DMS153 treated with DMSO at 0.1 percent for 48 hours (cell line): ENCODE measurements at regions not wholly inside any gene's neighbourhood (a gene's known extent, or its start where the extent isn't known, plus 50 kb on each side); places are given as distances from the start of the nearest gene placed in this dataset.
"Not testable (repeated sequence)": the region's sequence is repeated elsewhere in the genome, so short reads cannot be mapped to it uniquely, and the experiment has no call there.

Experiments
- DNase-seq: peaks from one replicate; lab custom pipeline; 2025; ENCODE audit not compliant: unreplicated experiment; lab: John Stamatoyannopoulos, UW

DNA sequence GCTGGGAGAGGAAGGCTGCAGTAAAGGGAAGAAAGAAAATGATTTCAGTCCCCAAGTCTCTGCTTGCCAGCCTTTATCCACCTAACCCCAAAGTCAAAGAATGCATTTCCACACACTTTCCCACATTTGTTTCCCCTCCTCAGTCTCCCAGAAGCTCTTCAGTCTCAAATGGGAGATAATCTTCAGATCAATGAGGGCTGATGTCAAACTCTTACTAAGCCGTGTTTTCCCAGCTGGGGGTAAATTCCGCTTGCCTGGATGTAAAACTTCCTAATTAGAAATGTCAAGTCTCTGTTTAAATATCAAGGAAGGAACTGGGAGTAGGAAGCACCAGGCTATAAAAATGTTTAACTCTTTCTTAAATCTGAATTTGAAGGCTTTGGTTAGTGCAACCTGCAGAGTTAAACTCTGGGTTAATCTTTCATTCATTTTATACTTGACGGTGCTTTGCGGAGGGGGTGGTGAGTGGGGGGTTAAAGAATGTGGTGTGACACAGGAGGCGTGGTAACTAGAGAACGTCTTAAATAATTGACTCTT is 601.4 kb upstream of the ACTRT1 start:
- DNase-seq: no peak

GRCh38 chrX:128650326-128650725 is 598.1 kb upstream of the ACTRT1 start:
- DNase-seq: no peak

GRCh38 chrX:128634754-128635153 is 582.6 kb upstream of the ACTRT1 start:
- no peak for DNase-seq

DNA sequence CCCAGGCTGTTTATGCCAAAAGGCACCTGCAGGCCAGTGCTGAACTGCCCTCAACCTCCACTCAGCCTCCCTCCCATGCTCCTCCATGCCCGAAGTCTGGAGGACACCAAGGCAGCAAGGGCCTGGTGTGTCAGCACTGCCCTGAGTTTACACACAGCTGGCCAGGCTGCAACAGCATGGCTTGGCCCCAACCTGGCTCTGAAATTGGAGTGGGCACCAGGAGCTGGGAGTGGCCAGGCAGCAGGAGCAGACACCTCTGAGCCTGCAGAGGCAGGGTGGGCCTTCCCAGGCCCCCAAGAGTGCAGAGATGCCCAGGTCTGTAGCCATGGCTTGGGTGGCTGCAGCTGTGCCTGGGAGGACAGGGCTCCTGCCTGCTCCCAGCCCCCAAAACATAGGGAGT is 571.2 kb upstream of the ACTRT1 start:
- no peak for DNase-seq

- DNase-seq: no peak
Measured at GRCh38 chrX:128622296-128622695, 570.1 kb upstream of the ACTRT1 start.

DNA sequence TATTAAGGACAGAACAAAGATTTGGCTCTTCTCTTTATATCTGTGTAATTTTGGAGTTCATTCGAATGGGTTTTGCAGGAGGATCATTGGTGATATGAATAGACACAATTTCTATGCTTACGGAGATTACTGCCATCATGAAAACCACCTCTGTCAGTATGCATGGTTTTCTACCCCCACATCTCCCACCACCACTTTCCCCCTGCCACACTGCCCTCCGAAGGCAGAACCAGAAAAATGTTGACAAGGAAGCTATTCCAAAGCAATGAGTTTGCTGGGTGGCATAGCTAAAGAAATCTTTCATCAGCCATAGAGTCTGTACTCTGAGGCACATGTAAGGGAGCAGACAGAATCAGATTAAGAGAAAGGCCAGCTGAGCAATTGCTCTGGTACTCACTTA is 567.3 kb upstream of the ACTRT1 start:
- DNase-seq: no peak

- DNase-seq: no peak
Measured at GRCh38 chrX:128616933-128617332, 564.7 kb upstream of the ACTRT1 start.

GRCh38 chrX:128606817-128607216 is 554.6 kb upstream of the ACTRT1 start:
- DNase-seq: not testable (repeated sequence)

DNA sequence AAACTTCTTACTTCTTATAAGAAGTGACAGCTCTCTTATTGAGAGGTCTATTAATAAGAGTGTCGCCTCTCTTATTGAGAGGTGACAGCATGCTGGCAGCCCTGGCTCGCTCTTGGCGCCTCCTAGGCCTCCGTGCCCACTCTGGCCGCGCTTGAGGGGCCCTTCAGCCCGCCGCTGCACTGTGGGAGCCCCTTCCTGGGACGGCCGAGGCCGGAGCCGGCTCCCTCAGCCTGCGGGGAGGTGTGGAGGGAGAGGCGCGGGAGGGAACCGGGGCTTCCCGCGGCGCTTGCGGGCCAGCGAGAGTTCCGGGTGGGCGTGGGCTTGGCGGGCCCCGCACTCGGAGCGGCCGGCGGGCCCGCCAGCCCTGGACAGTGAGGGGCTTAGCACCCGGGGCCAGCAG is 554.2 kb upstream of the ACTRT1 start:
- not testable (repeated sequence) for DNase-seq

GRCh38 chrX:128601706-128602105 is 549.5 kb upstream of the ACTRT1 start:
- DNase-seq: no peak

- no peak for DNase-seq
Measured at GRCh38 chrX:128599632-128600031, 547.4 kb upstream of the ACTRT1 start.

DNA sequence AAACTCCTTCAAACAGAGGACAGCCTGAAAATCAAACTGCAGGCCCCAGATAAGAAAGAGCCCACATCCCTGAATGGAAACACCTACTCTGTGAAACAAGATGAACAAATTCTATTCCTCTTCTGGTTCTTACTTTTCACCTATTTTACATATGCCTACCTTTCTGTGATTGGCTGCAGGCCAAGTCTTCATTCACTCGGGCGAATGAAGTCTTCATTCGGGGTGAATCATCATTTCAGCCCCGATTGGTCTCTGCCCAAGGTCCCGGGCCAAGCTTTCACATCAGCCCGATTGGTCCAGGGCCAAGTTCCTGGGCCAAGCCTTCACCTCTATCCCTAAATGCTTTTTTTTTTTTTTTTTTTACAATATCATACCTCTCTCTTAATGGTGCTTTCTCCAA is 529.8 kb upstream of the ACTRT1 start:
- DNase-seq: no peak

DNA sequence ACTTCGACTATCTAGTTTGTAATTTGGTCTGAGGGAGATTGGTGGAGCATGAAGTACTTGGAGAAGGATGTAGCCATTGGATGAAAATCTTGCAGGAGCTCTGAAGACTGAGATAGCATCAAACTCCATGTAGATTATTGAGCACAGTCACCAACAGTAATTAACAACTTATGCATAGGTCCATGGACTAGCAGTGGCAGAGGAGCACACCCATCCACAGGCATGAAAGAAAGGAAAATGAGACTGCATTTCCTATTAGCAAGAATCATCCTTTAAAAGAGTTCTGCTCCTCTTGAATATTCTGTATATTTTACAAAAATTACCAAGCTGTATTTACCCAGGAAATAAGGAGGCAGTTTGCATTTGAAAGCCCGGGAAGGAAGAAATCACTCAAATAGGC is 529.4 kb upstream of the ACTRT1 start:
- no peak for DNase-seq

GRCh38 chrX:128543114-128543513 is 490.9 kb upstream of the ACTRT1 start:
- DNase-seq: no peak

DNA sequence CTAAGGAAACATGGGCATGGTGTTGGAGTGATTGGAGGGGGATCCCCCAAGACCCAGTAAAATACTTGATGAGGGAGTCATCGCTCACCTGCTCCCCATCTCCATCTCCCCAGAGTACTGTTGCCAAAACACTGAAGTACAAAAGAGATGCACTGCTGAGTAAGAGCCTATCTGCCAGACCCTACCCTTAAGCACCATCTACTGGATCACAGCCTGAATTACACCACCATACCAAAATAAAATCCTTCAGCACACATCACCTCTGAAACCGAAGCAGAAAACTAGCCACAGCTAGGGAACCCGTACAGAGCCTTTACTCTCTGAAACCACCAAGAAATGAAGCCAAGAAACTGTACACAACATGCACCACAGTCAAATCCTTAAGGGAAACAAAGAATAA is 466.3 kb upstream of the ACTRT1 start:
- DNase-seq: peak; percentile 32

- DNase-seq: no peak
Measured at GRCh38 chrX:128517691-128518090, 465.5 kb upstream of the ACTRT1 start.

GRCh38 chrX:128504496-128504895 is 452.3 kb upstream of the ACTRT1 start:
- DNase-seq: no peak

DNA sequence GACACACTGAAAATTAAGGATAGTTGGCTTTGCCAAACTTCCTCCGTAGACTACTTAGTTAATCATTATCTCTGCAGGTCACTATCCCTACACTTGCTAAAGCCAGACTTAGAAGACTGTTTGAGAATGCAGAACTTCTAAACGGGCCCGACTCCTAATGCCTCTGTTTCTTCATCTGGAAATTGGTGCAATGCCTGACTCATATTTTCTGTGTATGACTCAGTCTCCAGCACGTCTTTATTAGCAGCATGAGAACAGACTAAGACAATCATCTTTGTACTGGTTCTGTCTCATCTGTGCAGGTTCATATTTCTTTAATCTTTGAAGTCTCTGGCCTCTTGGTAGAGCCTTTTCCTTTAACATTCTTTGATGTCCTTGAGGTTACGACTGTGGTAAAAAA is 411.9 kb upstream of the ACTRT1 start:
- no peak for DNase-seq

DNA sequence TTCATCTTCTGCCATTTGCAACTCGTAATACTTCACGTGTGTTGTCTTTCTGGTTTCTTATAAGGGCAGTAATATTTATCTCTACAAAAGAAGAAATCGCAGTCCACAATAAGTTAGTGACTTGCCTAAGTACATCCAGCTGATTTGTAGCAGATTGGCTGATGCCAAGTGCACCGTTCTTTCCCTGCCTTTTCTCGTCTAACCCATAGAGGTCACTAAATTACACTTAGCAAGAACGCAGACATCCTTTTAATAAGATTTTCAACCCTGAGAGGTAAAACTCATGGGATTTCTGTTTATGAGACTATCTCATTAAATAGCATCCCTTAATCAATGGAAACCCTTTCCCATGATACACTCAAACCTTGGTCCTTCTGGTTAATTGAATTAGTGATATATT is 408.6 kb upstream of the ACTRT1 start:
- no peak for DNase-seq

- no peak for DNase-seq
Measured at GRCh38 chrX:128458888-128459287, 406.7 kb upstream of the ACTRT1 start.

- no peak for DNase-seq
Measured at GRCh38 chrX:128457674-128458073, 405.5 kb upstream of the ACTRT1 start.

DNA sequence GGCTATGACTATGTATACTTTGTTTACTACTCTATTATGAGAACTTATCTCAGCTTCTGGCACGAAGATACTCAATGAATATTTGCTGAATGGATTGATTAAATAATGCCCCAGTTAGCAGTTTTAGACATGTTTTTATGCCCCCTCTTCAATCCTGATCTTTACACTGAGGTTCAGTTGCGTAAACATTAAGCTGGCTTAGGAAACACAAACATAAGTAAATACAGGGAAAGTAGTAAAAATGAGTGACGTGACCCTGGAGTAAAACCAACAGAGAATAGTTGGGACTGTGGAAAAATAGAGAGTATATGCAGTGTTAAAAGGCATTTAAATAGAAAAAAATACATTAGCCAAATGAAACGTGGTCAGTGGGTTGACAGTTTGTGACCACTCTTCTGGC is 387.0 kb upstream of the ACTRT1 start:
- peak; percentile 52 for DNase-seq

DNA sequence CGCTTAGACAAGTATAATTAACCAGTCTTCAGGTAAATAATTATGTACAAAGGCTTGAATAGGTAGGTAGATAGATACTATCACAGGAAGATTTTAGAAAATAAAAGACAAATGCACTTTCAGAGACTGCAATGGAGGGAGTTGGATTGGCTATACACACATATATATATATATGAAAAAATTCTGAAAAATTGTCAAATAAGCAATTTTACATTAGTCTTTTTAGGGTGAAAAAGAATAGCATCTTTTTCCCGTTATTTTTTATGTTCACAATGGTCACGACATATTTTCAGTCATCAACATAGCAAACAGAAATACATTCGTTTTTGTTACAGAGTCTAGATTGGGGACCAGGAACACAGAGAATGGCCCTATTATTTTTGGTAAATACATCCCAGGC is 385.9 kb upstream of the ACTRT1 start:
- DNase-seq: no peak
